HCT116 (cell line): ENCODE measurements at regions not wholly inside any gene's neighbourhood (a gene's known extent, or its start where the extent isn't known, plus 50 kb on each side); places are given as distances from the start of the nearest gene placed in this dataset.

ENCODE experiments used
- EZH2phosphoT487 ChIP-seq: fragments of 200-600 bp; IDR thresholded peaks from 2 replicates; pipeline ENCODE4 v1.6.1; 2018; ENCODE audit warnings: antibody characterized with exemption, borderline replicate concordance
- FOSL1 ChIP-seq: IDR thresholded peaks from 2 replicates; pipeline ENCODE4 v1.6.1; 2012; ENCODE audit warnings: low read depth
- POLR2A ChIP-seq: IDR thresholded peaks from 2 replicates; pipeline ENCODE4 v1.7.0; 2011; ENCODE audit warnings: borderline replicate concordance; ENCODE audit not compliant: insufficient read depth, insufficient read length; ENCODE audit errors: extremely low read depth
- POLR2AphosphoS5 ChIP-seq: IDR thresholded peaks from 2 replicates; pipeline ENCODE4 v1.6.1; 2011; ENCODE audit warnings: mild to moderate bottlenecking, low read depth, low read length, moderate library complexity
- RAD21 ChIP-seq: IDR thresholded peaks from 2 replicates; pipeline ENCODE4 v1.6.1; 2012; ENCODE audit warnings: low read depth, mild to moderate bottlenecking
- SIN3A ChIP-seq: IDR thresholded peaks from 2 replicates; pipeline ENCODE4 v1.6.1; 2012; ENCODE audit warnings: low read depth
- YY1 ChIP-seq: IDR thresholded peaks from 2 replicates; pipeline ENCODE4 v1.6.1; 2011; ENCODE audit warnings: low read length, low read depth, moderate library complexity, mild to moderate bottlenecking; ENCODE audit not compliant: insufficient replicate concordance; ENCODE audit errors: extremely low read depth
- ZFX ChIP-seq: fragments of 450-650 bp; IDR thresholded peaks from 2 replicates; pipeline ENCODE4 v1.6.1; 2017
- ZNF274 ChIP-seq: fragments of 200-500 bp; sonication (Bioruptor generic); IDR thresholded peaks from 2 replicates; pipeline ENCODE4 v1.6.1; 2014; ENCODE audit warnings: mild to moderate bottlenecking, low read depth, low read length, inconsistent platforms
- TF ChIP-seq, protein P1 (sequence below), 3 experiments: fragments of 200-600 bp in 1 of 3; sonication (generic) in 1 of 3; IDR thresholded peaks in 2 of 3; conservative IDR thresholded peaks in 1 of 3; 2 replicates each; pipeline ENCODE4 v1.5.1; 2012 to 2017; ENCODE audit warnings: low read depth in 2 of 3, low read length in 2 of 3, antibody characterized with exemption in 1 of 3, borderline replicate concordance in 1 of 3, control low read depth in 1 of 3, mild to moderate bottlenecking in 1 of 3, mixed read lengths in 1 of 3, mixed run types in 1 of 3, moderate library complexity in 1 of 3; ENCODE audit not compliant: insufficient read depth in 1 of 3
- TF ChIP-seq, protein P2 (sequence below): IDR thresholded peaks from 2 replicates; pipeline ENCODE4 v1.6.1; 2012; ENCODE audit warnings: low read depth

DNA sequence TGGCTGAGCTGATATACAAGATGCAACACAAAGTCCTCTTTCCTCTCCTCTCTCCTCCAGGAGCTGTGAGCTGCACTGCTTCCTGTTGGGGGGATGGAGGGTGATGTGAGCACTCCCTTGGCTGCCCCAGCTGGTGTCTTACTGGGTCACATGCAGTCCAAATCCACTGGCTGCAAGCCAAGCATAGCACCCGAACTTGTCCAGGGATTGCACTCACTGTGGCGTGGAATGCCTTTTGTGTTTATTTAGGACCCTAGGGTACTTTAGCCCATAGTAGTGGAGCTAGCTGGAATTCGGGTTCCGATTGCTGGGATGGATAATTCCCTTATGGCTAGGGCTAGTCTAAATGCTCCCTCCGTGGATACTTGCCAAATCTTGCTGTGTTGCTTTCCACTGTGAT is 424.9 kb upstream of the SYT1 start:
- TF ChIP-seq, protein P1, sequence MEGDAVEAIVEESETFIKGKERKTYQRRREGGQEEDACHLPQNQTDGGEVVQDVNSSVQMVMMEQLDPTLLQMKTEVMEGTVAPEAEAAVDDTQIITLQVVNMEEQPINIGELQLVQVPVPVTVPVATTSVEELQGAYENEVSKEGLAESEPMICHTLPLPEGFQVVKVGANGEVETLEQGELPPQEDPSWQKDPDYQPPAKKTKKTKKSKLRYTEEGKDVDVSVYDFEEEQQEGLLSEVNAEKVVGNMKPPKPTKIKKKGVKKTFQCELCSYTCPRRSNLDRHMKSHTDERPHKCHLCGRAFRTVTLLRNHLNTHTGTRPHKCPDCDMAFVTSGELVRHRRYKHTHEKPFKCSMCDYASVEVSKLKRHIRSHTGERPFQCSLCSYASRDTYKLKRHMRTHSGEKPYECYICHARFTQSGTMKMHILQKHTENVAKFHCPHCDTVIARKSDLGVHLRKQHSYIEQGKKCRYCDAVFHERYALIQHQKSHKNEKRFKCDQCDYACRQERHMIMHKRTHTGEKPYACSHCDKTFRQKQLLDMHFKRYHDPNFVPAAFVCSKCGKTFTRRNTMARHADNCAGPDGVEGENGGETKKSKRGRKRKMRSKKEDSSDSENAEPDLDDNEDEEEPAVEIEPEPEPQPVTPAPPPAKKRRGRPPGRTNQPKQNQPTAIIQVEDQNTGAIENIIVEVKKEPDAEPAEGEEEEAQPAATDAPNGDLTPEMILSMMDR (IDR thresholded peaks at IDR 0.05 in 2 of 3, conservative IDR thresholded peaks at IDR 0.05 in 1 of 3; ENCODE audit: borderline replicate concordance in 1 of 3, insufficient read depth in 1 of 3, low read depth in 2 of 3, low read length in 2 of 3) = no peak
- TF ChIP-seq POLR2AphosphoS5 = no peak
- TF ChIP-seq YY1 = no peak
- no peak for TF ChIP-seq SIN3A
- TF ChIP-seq RAD21 = no peak
- no peak for TF ChIP-seq POLR2A
- no peak for TF ChIP-seq ZNF274
- TF ChIP-seq FOSL1 = no peak
- TF ChIP-seq, protein P2, sequence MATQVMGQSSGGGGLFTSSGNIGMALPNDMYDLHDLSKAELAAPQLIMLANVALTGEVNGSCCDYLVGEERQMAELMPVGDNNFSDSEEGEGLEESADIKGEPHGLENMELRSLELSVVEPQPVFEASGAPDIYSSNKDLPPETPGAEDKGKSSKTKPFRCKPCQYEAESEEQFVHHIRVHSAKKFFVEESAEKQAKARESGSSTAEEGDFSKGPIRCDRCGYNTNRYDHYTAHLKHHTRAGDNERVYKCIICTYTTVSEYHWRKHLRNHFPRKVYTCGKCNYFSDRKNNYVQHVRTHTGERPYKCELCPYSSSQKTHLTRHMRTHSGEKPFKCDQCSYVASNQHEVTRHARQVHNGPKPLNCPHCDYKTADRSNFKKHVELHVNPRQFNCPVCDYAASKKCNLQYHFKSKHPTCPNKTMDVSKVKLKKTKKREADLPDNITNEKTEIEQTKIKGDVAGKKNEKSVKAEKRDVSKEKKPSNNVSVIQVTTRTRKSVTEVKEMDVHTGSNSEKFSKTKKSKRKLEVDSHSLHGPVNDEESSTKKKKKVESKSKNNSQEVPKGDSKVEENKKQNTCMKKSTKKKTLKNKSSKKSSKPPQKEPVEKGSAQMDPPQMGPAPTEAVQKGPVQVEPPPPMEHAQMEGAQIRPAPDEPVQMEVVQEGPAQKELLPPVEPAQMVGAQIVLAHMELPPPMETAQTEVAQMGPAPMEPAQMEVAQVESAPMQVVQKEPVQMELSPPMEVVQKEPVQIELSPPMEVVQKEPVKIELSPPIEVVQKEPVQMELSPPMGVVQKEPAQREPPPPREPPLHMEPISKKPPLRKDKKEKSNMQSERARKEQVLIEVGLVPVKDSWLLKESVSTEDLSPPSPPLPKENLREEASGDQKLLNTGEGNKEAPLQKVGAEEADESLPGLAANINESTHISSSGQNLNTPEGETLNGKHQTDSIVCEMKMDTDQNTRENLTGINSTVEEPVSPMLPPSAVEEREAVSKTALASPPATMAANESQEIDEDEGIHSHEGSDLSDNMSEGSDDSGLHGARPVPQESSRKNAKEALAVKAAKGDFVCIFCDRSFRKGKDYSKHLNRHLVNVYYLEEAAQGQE = no peak
- no peak for TF ChIP-seq EZH2phosphoT487
- TF ChIP-seq ZFX = no peak
